Kidney (tissue), 13 donors: ENCODE measurements at regions not wholly inside any gene's neighbourhood (a gene's known extent, or its start where the extent isn't known, plus 50 kb on each side); places are given as distances from the start of the nearest gene placed in this dataset.

Experiments used
- DNase-seq, 5 donors: peaks; one replicate each; pipeline ENCODE4 v3.0.0-alpha.2; 2013 to 2020
- FAIRE-seq: peaks from 2 replicates; lab custom pipeline; 2012; peaks lifted over from hg19 to GRCh38; lab: Jason Lieb, UNC
- H3K27ac ChIP-seq, 2 donors: one replicate each; pipeline ENCODE4 v1.7.0; 2013; ENCODE audit warnings: low read depth in 2 of 2, low read length in 2 of 2, inconsistent platforms in 1 of 2
- H3K27me3 ChIP-seq: one replicate; pipeline ENCODE4 v1.7.1; 2013; ENCODE audit warnings: low read length, inconsistent platforms; ENCODE audit not compliant: control insufficient read depth, insufficient read depth
- H3K36me3 ChIP-seq, 3 donors: one replicate each; pipeline versions ENCODE4 v1.7.0 to v1.7.1; 2013; ENCODE audit warnings: low read length in 3 of 3, control low read depth in 1 of 3, inconsistent platforms in 1 of 3; ENCODE audit not compliant: insufficient read depth in 3 of 3, control insufficient read depth in 2 of 3
- H3K4me1 ChIP-seq, 3 donors: one replicate each; pipeline versions ENCODE4 v1.7.0 to v1.7.1; 2013; ENCODE audit warnings: low read length in 3 of 3, inconsistent platforms in 1 of 3, low read depth in 1 of 3; ENCODE audit not compliant: control insufficient read depth in 2 of 3, insufficient read depth in 2 of 3
- H3K4me3 ChIP-seq, 3 donors: one replicate each; pipeline versions ENCODE4 v1.7.0 to v1.8.1; 2013; ENCODE audit warnings: low read length in 3 of 3, control low read depth in 1 of 3, inconsistent platforms in 1 of 3
- H3K9ac ChIP-seq, 3 donors: one replicate each; pipeline versions ENCODE4 v1.7.0 to v1.7.1; 2013; ENCODE audit warnings: low read length in 3 of 3, control low read depth in 1 of 3, inconsistent platforms in 1 of 3
- H3K9me3 ChIP-seq, 3 donors: one replicate each; pipeline versions ENCODE4 v1.7.0 to v1.7.1; 2013; ENCODE audit warnings: low read length in 3 of 3, control low read depth in 1 of 3, inconsistent platforms in 1 of 3; ENCODE audit not compliant: control insufficient read depth in 2 of 3, insufficient read depth in 1 of 3
- CTCF ChIP-seq: IDR thresholded peaks from 3 replicates; pipeline ENCODE4 v1.5.1; 2012; ENCODE audit warnings: mild to moderate bottlenecking, moderate library complexity, borderline replicate concordance; ENCODE audit not compliant: insufficient read depth; ENCODE audit errors: extremely low read depth
- intact Hi-C: fragments of 100-400 bp; cut with DNase I; formaldehyde crosslinking; loops from one replicate; pipeline ENCODE4 v1.11.1; 2022
- donor health status: control.
- donor health status: control.
- donor health status: control.
- donor health status: control.
- donor health status: control.
- donor health status: DM: yes; HTN: yes; CAD: no.
- donor health status: Normal renal cell carcinoma (clear cell type).

GRCh38 chr1:168372861-168373371, 92.2 kb downstream of the TBX19 start:
- Histone ChIP-seq H3K4me3 (no peak overlapping the region), H3K36me3 (no peaks in the 10 kb centered on the region), H3K9me3 (no peaks in the 10 kb centered on the region), H3K27me3 (no peaks in the 10 kb centered on the region), H3K4me1 (peaks cover 0 to 2% (median 0%) of the 10 kb centered on the region in 3 donors), H3K27ac (no peak overlapping the region), H3K9ac (no peak overlapping the region)
- TF ChIP-seq CTCF = no peak
- DNase-seq (no peak), FAIRE-seq (no peak)
- intact Hi-C loops = no loop called here

GRCh38 chr1:168372307-168372706, 91.6 kb downstream of the TBX19 start:
- Histone ChIP-seq H3K4me1 (peaks cover 0 to 2% (median 0%) of the 10 kb centered on the region in 3 donors), H3K27ac (no peak overlapping the region), H3K4me3 (no peak overlapping the region), H3K36me3 (no peaks in the 10 kb centered on the region), H3K9ac (no peak overlapping the region), H3K27me3 (no peaks in the 10 kb centered on the region), H3K9me3 (no peaks in the 10 kb centered on the region)
- no peak for FAIRE-seq
- no peak for TF ChIP-seq CTCF
- intact Hi-C loops = no loop called here
- DNase-seq = no peak

GRCh38 chr1:168371477-168371876, 90.8 kb downstream of the TBX19 start:
- H3K36me3 ChIP-seq = no peaks in the 10 kb centered on the region
- FAIRE-seq = no peak
- H3K4me3 ChIP-seq = no peak overlapping the region
- intact Hi-C loops = no loop called here
- H3K9ac ChIP-seq = no peak overlapping the region
- peaks cover 0 to 2% (median 0%) of the 10 kb centered on the region in 3 donors for H3K4me1 ChIP-seq
- no peak for TF ChIP-seq CTCF
- H3K9me3 ChIP-seq = no peaks in the 10 kb centered on the region
- peak in 2 of 5 donors; percentile 39 to 72 for DNase-seq
- H3K27ac ChIP-seq = no peak overlapping the region
- H3K27me3 ChIP-seq = no peaks in the 10 kb centered on the region

DNA sequence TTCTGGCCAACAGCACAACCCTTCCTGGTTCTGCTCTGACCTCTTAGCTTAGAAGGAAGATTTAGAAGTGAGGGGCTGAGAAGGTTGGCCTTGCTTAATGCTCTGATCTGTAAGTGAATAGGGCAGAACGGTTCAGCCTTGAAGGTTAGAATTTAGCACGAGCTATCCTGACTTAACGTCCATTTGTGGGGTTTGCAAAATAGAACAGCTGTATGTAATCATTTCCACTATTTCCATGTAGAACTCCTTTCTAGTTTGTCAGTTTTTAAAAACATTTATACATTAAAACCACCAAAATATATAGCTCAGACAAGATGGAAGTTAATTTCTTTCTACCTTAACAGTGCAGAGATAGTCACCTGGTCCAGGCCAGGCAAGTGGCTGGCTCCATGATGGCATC, 89.9 kb downstream of the TBX19 start:
- no peaks in the 10 kb centered on the region for H3K9me3 ChIP-seq
- no peak overlapping the region for H3K9ac ChIP-seq
- TF ChIP-seq CTCF = no peak
- H3K4me1 ChIP-seq = peaks cover 0 to 2% (median 0%) of the 10 kb centered on the region in 3 donors
- H3K4me3 ChIP-seq = no peak overlapping the region
- no peak overlapping the region for H3K27ac ChIP-seq
- DNase-seq (peak in 1 of 5 donors; percentile 24), FAIRE-seq (no peak)
- no peaks in the 10 kb centered on the region for H3K27me3 ChIP-seq
- no peaks in the 10 kb centered on the region for H3K36me3 ChIP-seq
- intact Hi-C loops = no loop called here
